Mesenchymal stem cell (in vitro differentiated cells and primary cell): ENCODE measurements at regions not wholly inside any gene's neighbourhood (a gene's known extent, or its start where the extent isn't known, plus 50 kb on each side); places are given as distances from the start of the nearest gene placed in this dataset.

ENCODE experiments used
- DNase-seq: peaks from one replicate; pipeline ENCODE4 v3.0.0-alpha.2; 2013
- H2AFZ ChIP-seq: one replicate; pipeline ENCODE4 v1.6.1; 2013; ENCODE audit warnings: low read depth, mild to moderate bottlenecking, control low read depth, inconsistent platforms, low read length, moderate library complexity
- H2AK5ac ChIP-seq: 2 replicates; pipeline ENCODE4 v1.6.1; 2013; ENCODE audit warnings: low read length, moderate library complexity, mild to moderate bottlenecking, inconsistent platforms; ENCODE audit not compliant: severe bottlenecking
- H2BK120ac ChIP-seq: one replicate; pipeline ENCODE4 v1.6.1; 2013; ENCODE audit warnings: low read depth, mild to moderate bottlenecking, inconsistent platforms, low read length, moderate library complexity
- H2BK12ac ChIP-seq, 2 experiments: one replicate each; pipeline ENCODE4 v1.6.1; 2013; ENCODE audit warnings: inconsistent platforms in 2 of 2, low read length in 2 of 2, mild to moderate bottlenecking in 2 of 2, moderate library complexity in 2 of 2, control low read depth in 1 of 2
- H2BK15ac ChIP-seq: one replicate; pipeline ENCODE4 v1.6.1; 2013; ENCODE audit warnings: mild to moderate bottlenecking, low read depth, inconsistent platforms; ENCODE audit not compliant: poor library complexity, severe bottlenecking
- H2BK5ac ChIP-seq: 2 replicates; pipeline ENCODE4 v1.6.1; 2013; ENCODE audit warnings: low read depth, mild to moderate bottlenecking, low read length, control low read depth, inconsistent platforms; ENCODE audit not compliant: poor library complexity, severe bottlenecking
- H3K14ac ChIP-seq, 2 experiments: one replicate each; pipeline ENCODE4 v1.6.1; 2013; ENCODE audit warnings: inconsistent platforms in 2 of 2, low read length in 2 of 2, control low read depth in 1 of 2, mild to moderate bottlenecking in 1 of 2, moderate library complexity in 1 of 2
- H3K18ac ChIP-seq, 2 experiments: one replicate each; pipeline ENCODE4 v1.6.1; 2013; ENCODE audit warnings: inconsistent platforms in 2 of 2, low read length in 2 of 2, control low read depth in 1 of 2, low read depth in 1 of 2, mild to moderate bottlenecking in 1 of 2
- H3K23ac ChIP-seq, 2 experiments: one replicate each; pipeline ENCODE4 v1.6.1; 2013; ENCODE audit warnings: inconsistent platforms in 2 of 2, low read length in 2 of 2, mild to moderate bottlenecking in 2 of 2, moderate library complexity in 2 of 2, control low read depth in 1 of 2
- H3K27ac ChIP-seq: 2 replicates; pipeline ENCODE4 v1.5.1; 2013; ENCODE audit warnings: mild to moderate bottlenecking, moderate library complexity, low read length, control low read depth, inconsistent platforms; ENCODE audit not compliant: poor library complexity, severe bottlenecking
- H3K27me3 ChIP-seq, 2 experiments: 2 replicates each; pipeline versions ENCODE4 v1.6.1 to v1.7.0; 2013; ENCODE audit warnings: low read length in 2 of 2, mild to moderate bottlenecking in 2 of 2, moderate library complexity in 2 of 2, control low read depth in 1 of 2, inconsistent platforms in 1 of 2; ENCODE audit not compliant: control insufficient read depth in 1 of 2, insufficient read depth in 1 of 2
- H3K36me3 ChIP-seq, 2 experiments: 2 replicates each; pipeline versions ENCODE4 v1.6.1 to v1.7.0; 2013; ENCODE audit warnings: low read length in 2 of 2, control low read depth in 1 of 2, inconsistent platforms in 1 of 2, low read depth in 1 of 2, mild to moderate bottlenecking in 1 of 2; ENCODE audit not compliant: insufficient read depth in 2 of 2, control insufficient read depth in 1 of 2
- H3K4ac ChIP-seq, 2 experiments: one replicate each; pipeline ENCODE4 v1.6.1; 2013; ENCODE audit warnings: inconsistent platforms in 2 of 2, low read length in 2 of 2, mild to moderate bottlenecking in 2 of 2, moderate library complexity in 2 of 2, control low read depth in 1 of 2, low read depth in 1 of 2
- H3K4me1 ChIP-seq: 2 replicates; pipeline ENCODE4 v1.6.1; 2013; ENCODE audit warnings: low read depth, low read length, control low read depth; ENCODE audit not compliant: control insufficient read depth, insufficient read depth
- H3K4me2 ChIP-seq: 2 replicates; pipeline ENCODE4 v1.6.1; 2013; ENCODE audit warnings: low read length, mild to moderate bottlenecking, inconsistent platforms; ENCODE audit not compliant: poor library complexity, severe bottlenecking
- H3K4me3 ChIP-seq, 2 experiments: 2 replicates each; pipeline versions ENCODE4 v1.5.1 to v1.7.0; 2013; ENCODE audit warnings: low read length in 2 of 2, mild to moderate bottlenecking in 2 of 2, control low read depth in 1 of 2, low read depth in 1 of 2; ENCODE audit not compliant: insufficient read depth in 1 of 2
- H3K79me1 ChIP-seq: replicated peaks from 2 replicates; pipeline ENCODE4 v1.6.1; 2013; ENCODE audit warnings: mild to moderate bottlenecking, control low read depth, low read length, inconsistent platforms; ENCODE audit not compliant: poor library complexity, severe bottlenecking
- H3K9ac ChIP-seq: 2 replicates; pipeline ENCODE4 v1.7.0; 2013; ENCODE audit warnings: mild to moderate bottlenecking, low read length, moderate library complexity
- H3K9me3 ChIP-seq: 2 replicates; pipeline ENCODE4 v1.7.0; 2013; ENCODE audit warnings: mild to moderate bottlenecking, low read length; ENCODE audit not compliant: control insufficient read depth
- H4K8ac ChIP-seq: one replicate; pipeline ENCODE4 v1.6.1; 2013; ENCODE audit warnings: inconsistent platforms, mild to moderate bottlenecking, low read length, moderate library complexity
- H4K91ac ChIP-seq: one replicate; pipeline ENCODE4 v1.6.1; 2013; ENCODE audit warnings: mild to moderate bottlenecking, low read length, inconsistent platforms
- WGBS: methylation state at CpG from one replicate; pipeline ENCODE4 v1.1.7; 2013; ENCODE audit warnings: mixed read lengths; 5-methylcytosine and 5-hydroxymethylcytosine counted together

DNA sequence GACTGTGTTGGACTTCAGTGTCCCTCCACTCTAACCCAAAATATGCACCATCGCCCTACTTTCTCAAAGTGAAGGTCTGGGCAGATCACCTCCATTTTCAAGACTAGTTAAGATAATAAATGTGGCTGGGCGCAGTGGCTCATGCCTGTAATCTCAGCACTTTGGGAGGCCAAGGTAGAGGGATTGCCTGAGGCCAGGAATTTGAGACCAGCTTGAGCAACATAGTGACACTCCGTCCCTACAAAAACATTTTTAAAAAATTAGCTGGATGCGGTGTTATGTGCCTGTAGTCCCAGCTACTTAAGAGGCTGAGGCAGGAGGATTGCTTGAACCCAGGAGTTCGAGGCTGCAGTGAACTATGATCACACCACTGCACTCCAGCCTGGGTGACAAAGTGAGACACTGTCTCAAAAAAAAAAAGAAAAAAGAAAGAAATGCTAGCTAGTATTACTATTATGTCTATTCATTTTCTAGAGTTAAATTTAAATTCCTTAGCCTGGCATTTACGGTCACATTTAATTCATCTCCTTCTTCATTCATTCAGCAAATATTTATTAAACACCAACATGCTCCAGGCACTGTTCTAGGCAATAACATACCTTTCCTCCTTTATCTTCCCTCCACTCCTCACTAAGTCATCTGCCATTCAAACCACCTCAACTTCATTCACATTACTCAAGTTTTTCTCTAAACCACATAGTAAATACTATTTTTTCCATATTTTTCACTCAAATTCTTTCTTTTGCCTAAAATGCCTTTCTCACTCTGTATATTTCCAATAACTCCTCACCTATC lies 96.1 kb upstream of the XYLT1 start:
- Histone ChIP-seq H3K4ac (no peak overlapping the region), H2AK5ac (no peak overlapping the region), H3K18ac (no peak overlapping the region), H3K27ac (no peak overlapping the region), H2BK120ac (no peak overlapping the region), H3K14ac (no peak overlapping the region), H3K79me1 (no peaks in the 10 kb centered on the region), H3K4me1 (no peaks in the 10 kb centered on the region), H3K36me3 (no peaks in the 10 kb centered on the region), H3K9me3 (peaks cover 4% of the 10 kb centered on the region), H3K4me2 (no peak overlapping the region), H3K27me3 (peaks cover 0 to 34% of the 10 kb centered on the region in 2 experiments), H2BK5ac (no peak overlapping the region), H2AFZ (no peak overlapping the region), H2BK15ac (no peak overlapping the region), H4K91ac (no peak overlapping the region), H2BK12ac (no peak overlapping the region), H3K9ac (no peak overlapping the region), H3K23ac (no peak overlapping the region), H4K8ac (no peak overlapping the region), H3K4me3 (no peak overlapping the region)
- WGBS = 68% methylated on average over 6 of the region's 6 CpGs
- DNase-seq = no peak

DNA sequence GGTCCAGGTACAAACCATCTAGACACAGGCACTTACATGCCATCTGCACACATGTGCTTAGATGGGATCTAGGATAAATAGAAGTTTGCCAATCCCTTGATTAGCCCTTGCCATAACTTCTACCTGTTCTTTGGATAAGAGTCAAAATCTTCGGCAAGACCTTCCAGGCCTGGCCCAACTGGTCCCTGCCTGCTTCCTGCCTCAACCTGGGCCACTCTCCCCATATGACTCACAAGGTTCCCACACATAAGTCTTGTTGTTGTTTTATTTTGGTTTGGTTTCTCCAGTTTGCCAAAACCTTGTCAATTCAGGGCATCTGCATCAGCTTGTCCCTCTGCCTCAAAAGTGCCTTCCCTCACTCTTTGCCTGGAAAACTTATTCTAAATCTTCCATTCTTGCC lies 95.3 kb upstream of the XYLT1 start:
- H2BK15ac ChIP-seq = no peak overlapping the region
- no peak overlapping the region for H2AFZ ChIP-seq
- H2BK12ac ChIP-seq = no peak overlapping the region
- H3K36me3 ChIP-seq = no peaks in the 10 kb centered on the region
- no peak overlapping the region for H2BK5ac ChIP-seq
- H3K18ac ChIP-seq = no peak overlapping the region
- H3K4me3 ChIP-seq = no peak overlapping the region
- H3K27me3 ChIP-seq = peaks cover 0 to 33% of the 10 kb centered on the region in 2 experiments
- H3K9me3 ChIP-seq = peaks cover 4% of the 10 kb centered on the region
- no peaks in the 10 kb centered on the region for H3K79me1 ChIP-seq
- no peak overlapping the region for H2BK120ac ChIP-seq
- H3K4me1 ChIP-seq = no peaks in the 10 kb centered on the region
- no peak for DNase-seq
- H3K4ac ChIP-seq = no peak overlapping the region
- no peak overlapping the region for H2AK5ac ChIP-seq
- no peak overlapping the region for H4K91ac ChIP-seq
- H3K9ac ChIP-seq = no peak overlapping the region
- H3K14ac ChIP-seq = no peak overlapping the region
- H3K23ac ChIP-seq = no peak overlapping the region
- H3K27ac ChIP-seq = no peak overlapping the region
- no peak overlapping the region for H4K8ac ChIP-seq
- no peak overlapping the region for H3K4me2 ChIP-seq
- WGBS = 38% methylated on average over 1 of the region's 1 CpG

- Histone ChIP-seq H3K4me1 (no peaks in the 10 kb centered on the region), H4K8ac (no peak overlapping the region), H2BK5ac (no peak overlapping the region), H3K9ac (no peak overlapping the region), H3K27me3 (peaks cover 0 to 35% of the 10 kb centered on the region in 2 experiments), H3K23ac (no peak overlapping the region), H2BK15ac (no peak overlapping the region), H2BK12ac (no peak overlapping the region), H3K18ac (no peak overlapping the region), H3K4me3 (no peak overlapping the region), H4K91ac (no peak overlapping the region), H3K9me3 (peaks cover 4% of the 10 kb centered on the region), H2AK5ac (no peak overlapping the region), H2AFZ (no peak overlapping the region), H3K4ac (no peak overlapping the region), H3K36me3 (no peaks in the 10 kb centered on the region), H2BK120ac (no peak overlapping the region), H3K4me2 (no peak overlapping the region), H3K27ac (no peak overlapping the region), H3K14ac (no peak overlapping the region), H3K79me1 (no peaks in the 10 kb centered on the region)
- no peak for DNase-seq
- WGBS = 95% methylated on average over 3 of the region's 3 CpGs
Measured at GRCh38 chr16:17565605-17566004, 94.8 kb upstream of the XYLT1 start.

DNA sequence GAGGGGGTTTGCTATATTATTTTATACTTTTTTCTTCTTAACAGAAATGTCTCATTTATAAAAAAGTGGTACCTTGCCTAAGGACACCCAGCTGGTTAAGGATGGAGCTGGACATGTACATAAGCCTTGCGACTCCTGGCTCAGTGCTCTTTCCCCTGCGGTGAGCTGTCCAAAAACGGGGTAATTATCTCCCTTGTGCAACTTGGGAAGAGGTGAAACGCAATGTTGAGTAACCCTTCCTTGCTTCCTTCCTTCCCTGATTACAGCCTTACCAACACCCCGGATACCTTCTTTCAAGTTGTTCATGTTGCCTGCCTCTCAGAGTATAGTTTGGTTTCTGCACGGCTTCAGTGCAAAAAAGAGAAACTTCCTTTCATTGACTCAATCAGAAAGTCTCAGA lies 94.1 kb upstream of the XYLT1 start:
- H2BK15ac ChIP-seq = no peak overlapping the region
- no peak overlapping the region for H3K4me2 ChIP-seq
- H3K4me3 ChIP-seq = no peak overlapping the region
- H3K14ac ChIP-seq = no peak overlapping the region
- H3K27me3 ChIP-seq = peaks cover 0 to 36% of the 10 kb centered on the region in 2 experiments
- no peaks in the 10 kb centered on the region for H3K79me1 ChIP-seq
- H3K9me3 ChIP-seq = peaks cover 4% of the 10 kb centered on the region
- H3K18ac ChIP-seq = no peak overlapping the region
- no peak overlapping the region for H2AK5ac ChIP-seq
- no peak for DNase-seq
- no peak overlapping the region for H4K8ac ChIP-seq
- no peak overlapping the region for H4K91ac ChIP-seq
- H3K4ac ChIP-seq = no peak overlapping the region
- H3K36me3 ChIP-seq = no peaks in the 10 kb centered on the region
- 76% methylated on average over 6 of the region's 6 CpGs for WGBS
- no peak overlapping the region for H2BK5ac ChIP-seq
- no peaks in the 10 kb centered on the region for H3K4me1 ChIP-seq
- H2AFZ ChIP-seq = no peak overlapping the region
- no peak overlapping the region for H2BK12ac ChIP-seq
- H3K23ac ChIP-seq = no peak overlapping the region
- no peak overlapping the region for H3K27ac ChIP-seq
- H2BK120ac ChIP-seq = no peak overlapping the region
- H3K9ac ChIP-seq = no peak overlapping the region
